UCSD-AML1 (cell line): ENCODE measurements at regions not wholly inside any gene's neighbourhood (a gene's known extent, or its start where the extent isn't known, plus 50 kb on each side); places are given as distances from the start of the nearest gene placed in this dataset.
"Not testable (repeated sequence)": the region's sequence is repeated elsewhere in the genome, so short reads cannot be mapped to it uniquely, and the experiment has no call there.

ENCODE experiments used
- DNase-seq: peaks from one replicate; lab custom pipeline; 2025; ENCODE audit not compliant: unreplicated experiment; lab: John Stamatoyannopoulos, UW

DNA sequence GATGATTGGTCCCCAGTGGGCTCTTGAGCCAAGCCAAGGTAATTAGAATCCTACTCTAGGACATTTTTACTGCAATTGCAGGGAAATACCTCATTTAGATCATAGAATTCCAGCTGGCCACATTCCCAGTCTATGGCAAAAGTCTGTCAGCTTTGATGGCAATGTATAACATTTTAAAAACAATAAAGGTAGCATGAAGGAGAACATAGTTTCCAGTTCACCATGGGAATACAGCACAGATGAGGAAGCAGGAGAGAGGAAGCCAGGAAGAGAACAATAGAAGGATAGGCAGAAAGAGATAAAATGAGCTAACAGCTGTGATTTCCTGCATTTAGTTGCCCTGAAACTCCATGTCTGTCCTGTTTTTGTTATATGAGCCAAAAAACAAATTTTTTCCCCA is 897.3 kb upstream of the DDX18 start:
- DNase-seq: no peak

DNA sequence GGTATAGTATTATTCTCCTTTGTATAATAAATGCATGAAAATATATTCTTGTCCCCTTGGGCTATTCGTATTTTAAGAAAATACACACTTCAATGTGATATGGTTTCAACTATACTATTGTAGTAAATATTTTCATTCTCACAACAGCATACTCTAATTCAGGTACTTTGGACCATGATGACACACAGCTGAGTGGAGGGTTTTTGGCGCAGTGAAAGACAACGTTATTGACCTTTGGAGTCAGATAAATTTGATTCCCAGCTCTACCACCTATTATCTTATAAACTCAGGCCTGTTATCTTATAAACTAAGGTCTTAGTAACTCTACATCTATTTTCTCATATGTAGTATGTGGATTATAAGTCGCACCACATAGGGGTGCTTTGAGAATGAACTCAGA is 895.9 kb upstream of the DDX18 start:
- DNase-seq: no peak

DNA sequence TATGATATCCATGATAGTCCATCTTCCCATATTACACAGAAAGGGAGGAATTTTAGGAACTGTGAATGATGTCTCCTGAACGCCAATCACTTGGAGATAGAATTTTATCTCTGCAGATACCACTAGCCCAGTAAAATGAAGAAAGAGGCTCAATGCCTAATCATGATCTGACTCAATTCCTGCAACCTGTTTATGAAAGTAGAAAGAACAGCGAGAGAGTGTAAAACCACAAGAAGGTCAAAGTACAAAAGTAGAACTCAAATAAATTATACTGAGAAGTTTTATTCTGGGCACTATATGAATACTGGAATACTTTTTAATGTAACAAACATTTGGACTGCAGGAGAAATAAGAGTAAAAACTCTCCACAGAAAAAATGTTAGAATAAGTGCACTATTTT is 892.1 kb upstream of the DDX18 start:
- no peak for DNase-seq

DNA sequence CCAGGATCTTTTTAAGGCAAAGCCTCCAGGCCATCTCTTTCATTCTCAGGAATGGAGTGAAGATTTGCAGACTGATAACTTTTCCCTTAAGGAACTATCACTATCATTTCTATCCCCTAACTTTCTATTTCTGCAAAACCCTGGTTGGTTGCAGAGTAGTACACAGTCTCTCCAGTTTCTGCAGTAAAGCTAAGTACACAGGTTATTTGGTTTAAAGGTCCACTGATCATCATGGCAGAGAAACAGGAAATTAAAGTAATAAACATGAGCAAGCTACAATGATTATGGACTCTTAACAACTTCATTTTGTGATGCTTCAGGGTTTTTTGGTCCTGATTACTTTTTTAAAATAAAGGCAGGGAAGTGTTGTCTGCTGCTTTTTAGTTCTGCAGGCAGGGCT is 890.0 kb upstream of the DDX18 start:
- no peak for DNase-seq

DNA sequence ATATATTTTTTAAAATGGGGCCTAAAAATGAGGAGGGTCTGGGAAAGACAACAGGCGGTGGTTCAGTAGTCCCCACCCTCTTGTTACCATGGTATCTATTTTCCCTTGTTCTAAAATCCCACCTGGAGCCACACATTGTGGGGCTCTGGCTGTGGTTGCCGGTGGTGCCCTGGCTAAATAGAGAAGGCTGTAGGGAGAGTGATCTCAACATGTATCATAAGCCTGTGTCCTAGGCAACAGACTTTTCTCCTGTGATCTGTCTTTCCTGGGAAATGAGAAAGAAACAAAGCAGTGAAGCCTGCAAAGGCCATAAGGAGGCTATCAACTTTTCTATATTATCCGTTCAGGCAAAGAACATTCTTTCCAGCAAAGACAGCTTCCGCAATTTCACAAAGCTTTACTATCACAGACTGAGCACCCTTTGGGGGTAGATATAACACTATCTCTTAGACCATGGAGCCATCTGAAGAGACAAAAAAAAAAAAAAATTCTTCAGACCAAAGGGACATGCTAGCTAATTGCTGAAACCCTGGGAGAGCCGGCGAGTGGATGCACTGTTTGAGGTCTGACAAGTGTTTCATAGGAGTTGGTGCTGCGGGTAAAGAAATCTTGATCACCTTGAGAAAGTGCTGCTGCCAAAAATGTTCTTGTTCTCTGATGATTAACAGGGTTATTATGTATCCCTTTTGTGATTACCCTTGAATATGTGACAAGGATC is 879.2 kb upstream of the DDX18 start:
- no peak for DNase-seq

DNA sequence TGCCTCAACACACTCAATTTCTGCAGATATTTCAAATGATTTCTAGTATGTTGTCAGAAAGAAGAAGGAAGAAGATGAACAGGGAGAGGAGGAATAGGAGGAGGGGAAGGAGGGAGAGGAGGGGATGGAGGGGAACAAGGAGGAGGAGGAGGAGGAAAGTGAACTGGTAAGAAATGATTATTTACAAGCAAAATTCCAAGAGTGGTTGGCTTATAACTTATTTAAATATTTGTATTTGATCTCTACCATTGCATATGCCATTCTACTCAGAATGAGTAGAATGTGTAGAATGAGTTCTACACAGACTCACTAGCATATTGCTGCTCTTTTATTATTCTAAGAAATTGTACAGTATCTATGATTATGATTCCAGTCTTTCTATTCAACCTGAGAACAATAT is 866.2 kb upstream of the DDX18 start:
- DNase-seq: no peak

DNA sequence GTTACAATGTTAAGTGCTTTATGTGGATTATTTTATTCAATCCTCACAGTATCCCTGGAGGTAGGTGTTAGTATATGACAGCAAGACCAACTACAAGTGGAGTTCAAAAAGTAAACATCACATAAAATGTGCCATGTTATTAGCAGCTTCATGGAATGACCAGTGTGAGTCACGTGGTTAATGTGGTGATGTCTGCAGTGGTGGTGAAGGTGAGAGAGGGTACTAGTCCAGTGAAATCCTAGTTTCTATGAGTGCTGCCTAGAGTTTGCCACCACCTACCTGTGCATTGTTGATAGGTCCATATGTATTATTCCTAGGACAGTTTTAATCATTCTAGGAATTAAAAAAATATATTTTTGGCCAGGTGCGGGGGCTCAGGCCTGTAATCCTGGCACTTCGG is 865.2 kb upstream of the DDX18 start:
- DNase-seq: no peak

DNA sequence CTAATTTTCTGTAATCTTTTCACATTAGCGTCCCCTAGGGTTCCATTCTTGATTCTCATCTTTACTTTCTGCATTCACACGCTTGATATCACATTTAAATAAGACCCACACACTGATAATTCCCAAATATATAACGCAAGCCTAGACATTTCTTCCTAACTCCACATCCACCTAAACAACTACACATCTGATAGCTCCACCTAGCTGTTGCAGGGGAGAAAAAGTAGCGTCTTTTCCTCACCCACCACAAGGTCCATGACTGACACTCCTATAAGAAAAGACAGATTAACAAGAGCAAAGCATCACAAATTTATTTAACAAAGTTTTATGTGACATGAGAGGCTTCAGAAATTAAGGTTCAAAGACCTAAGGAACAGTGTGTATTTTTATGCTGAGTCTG is 862.2 kb upstream of the DDX18 start:
- DNase-seq: no peak

DNA sequence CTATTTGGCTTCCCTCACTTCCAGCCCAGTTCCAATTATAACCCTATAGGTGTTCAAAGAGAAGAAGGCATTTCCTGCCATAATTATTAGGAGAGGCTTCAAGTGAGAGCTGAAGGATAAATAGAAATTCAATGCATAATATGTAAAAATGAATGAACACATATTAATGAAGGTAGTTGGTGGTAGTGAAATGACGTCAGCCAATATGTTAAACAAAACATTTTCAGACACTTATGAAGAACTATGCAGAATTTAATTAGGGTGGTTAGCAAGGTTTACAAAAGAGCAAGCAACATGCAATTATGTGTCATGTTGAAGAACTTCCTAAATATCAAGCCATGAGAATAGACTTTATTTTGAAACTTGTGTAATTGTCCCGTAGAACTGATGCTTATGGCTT is 858.8 kb upstream of the DDX18 start:
- DNase-seq: no peak

DNA sequence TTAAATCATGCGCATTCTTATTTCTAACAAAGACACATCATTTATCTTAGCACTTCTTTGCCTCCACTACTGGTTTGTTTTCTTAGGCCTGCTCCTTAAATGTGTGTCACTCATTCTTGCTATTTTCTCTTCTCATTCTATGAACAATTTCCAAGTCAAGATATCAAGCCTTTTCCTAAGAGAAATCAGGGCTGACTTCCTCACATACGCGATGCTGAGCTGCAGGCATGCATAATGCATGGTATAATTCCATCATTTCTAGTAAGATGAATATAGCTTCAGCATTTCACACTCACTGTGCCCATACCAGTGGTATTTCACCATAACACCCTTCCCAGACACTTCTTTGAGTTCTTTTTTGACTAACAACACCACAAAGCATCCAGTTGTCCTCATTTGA is 838.9 kb upstream of the DDX18 start:
- no peak for DNase-seq

DNA sequence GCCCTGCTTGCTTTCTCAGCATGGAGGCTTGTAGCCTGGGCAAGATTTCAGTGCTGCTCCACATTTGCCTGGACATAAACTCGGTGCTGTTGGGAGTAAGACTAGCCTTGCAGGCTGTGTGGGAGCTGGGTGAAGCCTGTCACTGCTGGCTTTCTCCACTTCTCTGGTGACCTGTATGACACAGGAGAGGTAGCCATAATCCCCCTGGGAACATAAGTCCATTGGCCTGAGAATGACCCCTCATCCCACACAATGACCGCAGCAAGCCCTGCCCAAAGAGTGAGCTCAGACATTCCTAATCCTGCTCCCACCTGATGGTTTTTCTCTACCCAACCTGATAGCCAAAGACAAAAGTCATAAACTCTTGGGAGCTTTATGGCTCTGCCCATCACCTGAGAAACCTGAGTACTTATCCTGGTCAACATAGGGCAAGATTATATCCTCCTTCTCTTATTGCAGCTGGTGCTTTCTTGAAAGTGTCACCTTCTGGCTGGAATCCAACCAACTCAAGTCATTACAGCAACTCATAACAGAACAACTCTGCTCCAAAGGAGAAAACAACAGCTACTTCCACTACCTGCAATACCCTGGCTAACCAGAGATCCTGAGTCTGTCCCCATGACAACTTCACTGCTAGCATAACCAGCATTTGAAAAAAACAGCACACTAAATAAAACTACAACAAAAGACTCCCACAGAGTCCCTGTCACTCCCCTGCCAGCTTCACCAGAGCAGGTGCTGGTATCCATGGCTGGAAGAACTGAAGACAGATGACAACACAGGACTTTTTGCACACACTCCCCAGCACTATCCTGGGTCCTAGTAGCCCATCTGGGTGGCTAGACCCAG is 834.4 kb upstream of the DDX18 start:
- no peak for DNase-seq

DNA sequence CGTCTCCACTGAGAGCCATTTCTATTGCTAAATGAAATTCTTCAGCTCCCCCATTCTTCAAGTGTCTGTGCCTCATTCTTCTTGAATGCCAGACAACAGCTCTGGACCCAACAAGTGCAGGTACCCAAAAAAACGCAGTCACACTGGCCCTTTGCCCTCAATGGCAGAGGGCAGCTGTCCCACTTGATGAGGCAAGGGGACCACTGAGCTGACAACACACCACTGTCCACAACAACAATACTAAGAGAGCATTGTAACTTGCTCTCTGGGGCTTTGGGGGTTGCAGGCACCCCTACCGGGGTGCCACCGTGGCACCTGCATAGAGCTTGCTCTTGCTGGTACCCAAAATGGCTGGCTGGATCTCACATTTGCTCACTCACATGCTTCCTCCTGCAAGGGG is 827.0 kb upstream of the DDX18 start:
- no peak for DNase-seq

DNA sequence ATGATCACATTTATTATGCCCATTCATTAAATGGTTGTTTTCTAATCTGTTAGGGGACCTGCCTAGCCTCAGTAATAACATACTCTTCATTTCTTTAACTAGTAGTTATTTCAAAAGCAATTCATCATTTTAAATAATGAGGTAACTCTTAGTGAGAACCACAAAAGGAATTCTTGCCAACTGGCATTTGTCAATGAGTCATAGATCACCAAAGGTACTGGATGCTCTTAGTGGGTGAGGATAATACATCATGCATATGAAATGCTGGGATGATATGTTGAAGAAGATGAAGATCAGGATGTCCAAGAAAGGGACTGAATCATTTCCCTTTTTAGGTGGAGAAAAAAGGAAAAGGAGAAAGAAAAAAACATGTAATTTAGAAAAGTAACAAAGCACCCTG is 826.2 kb upstream of the DDX18 start:
- no peak for DNase-seq

DNA sequence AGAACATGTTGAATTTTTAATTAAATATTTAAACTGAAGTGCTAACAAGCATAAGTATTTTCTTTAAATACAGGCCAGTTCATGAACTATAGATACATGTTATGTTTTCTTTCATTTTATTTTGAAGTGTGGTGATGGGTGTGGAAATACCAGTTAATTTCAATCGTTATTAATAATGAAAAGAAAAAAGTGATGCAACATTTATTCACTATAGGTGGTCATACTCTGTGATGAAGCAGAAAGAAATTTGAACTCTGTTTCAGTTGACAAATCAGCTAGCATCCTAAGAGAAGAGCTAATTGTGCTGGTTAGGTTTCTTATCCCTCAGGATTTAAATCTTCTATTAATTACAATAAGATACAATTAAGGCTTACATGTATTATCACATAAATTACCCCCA is 795.1 kb upstream of the DDX18 start:
- no peak for DNase-seq

DNA sequence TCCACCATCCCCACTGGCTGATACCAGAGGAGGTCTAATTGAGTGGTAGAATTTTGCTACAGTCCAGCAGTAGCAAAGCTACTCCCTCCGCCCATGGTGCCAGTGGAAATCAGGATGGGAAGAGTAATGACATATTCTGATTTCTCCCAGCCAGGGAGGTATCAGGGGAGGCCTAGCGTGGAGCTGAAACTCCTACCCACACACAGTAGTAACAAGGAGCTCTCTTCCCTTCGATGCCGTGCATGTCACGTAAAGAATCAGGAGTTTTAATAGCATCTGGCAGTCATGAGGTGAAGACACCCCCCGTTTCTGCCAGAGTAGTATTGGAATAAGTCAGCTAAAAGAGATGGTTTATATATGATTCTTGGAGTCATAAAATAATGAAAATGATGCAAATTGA is 786.8 kb upstream of the DDX18 start:
- DNase-seq: no peak

DNA sequence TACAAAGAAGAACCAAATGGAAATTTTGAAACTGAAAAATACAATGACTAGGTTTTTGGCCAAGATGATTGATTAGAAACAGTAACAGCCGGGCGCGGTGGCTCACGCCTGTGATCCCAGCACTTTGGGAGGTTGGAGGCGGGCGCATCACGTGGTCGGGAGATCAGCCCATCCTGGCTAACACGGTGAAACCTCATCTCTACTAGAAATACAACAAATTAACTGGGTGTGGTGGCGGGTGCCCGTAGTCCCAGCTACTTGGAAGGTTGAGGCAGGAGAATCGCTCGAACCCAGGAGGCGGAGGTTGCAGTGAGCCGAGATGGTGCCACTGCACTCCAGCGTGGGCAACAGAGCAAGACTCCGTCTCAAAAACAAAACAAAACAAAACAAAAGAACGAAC is 785.8 kb upstream of the DDX18 start:
- DNase-seq: not testable (repeated sequence)

DNA sequence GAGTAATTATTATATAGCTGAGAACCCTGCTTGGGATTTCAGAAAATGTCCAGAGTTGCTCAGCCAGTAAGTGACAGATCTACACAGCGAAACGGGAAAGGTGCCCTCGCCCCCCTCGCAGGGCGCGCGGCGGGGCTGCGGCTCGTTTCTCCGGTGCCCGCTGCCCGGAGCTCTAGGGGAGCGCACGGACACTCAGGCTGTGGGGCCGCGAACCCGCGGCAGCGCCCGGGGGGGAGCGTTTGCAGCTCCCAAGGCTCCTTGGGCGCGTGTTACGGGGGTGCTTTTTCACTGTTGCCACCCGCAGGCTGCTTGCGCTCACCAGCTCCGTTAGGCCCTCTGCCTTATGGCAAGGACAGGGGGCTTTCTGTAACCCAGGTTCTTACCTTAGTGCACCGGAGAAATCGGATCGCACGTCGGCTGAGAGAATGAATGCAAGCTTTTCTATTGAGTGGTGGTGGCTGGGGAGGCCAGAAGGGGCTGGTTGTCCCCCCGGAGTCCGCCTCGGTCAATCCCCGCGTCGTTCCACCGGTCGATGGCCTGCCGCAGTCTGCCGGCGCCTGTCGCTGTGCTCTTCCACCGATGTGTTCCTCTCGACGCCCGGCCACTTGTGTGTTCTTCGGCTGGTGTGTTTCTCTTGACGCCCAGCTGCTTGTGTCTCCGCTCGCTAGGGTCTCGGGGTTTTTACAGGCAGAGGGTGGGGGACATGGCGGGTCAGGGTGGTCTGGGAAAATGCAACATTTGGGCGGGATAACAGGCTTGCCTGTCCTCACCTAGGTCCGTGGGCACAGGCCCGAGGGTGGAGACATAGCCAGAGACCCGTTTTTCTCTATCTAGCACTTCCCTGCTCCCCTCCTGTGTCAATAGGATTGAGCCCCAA is 758.8 kb upstream of the DDX18 start:
- no peak for DNase-seq

DNA sequence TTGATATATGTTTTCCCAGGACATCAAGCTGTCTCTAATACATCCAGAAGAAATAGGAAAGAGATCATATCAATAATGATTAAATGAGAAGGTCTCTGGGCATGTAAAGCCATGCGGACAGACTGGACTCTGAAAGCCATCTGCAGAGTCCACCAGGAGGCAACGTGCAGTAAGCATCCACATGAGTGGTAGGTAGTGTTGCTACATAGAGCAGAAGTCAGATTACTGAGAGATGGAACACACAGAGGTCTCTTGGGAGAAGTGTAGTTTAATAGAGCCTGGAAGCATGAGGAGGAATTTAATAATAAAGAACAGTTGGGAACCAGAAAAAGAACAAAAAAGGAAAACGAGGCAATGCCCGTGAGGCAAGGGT is 758.1 kb upstream of the DDX18 start:
- DNase-seq: no peak

DNA sequence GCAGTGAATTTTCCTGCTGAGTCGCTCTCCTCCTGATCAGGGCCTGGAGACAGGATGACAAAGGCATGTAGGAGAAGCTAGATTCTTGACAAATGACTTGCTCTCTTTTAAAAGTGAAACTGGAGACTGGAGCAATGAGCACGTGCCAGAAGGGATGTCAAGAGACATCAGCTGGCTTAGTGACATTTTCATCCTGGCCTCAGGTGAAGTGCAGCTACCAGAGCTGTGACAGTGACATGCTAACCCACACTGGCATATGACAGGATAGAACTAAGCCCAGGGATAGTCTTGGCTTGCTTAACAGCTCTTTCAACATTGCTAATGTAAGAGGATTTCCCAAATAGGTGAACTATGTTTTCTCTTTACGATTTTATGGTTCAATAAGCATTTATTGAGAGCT is 757.5 kb upstream of the DDX18 start:
- no peak for DNase-seq

DNA sequence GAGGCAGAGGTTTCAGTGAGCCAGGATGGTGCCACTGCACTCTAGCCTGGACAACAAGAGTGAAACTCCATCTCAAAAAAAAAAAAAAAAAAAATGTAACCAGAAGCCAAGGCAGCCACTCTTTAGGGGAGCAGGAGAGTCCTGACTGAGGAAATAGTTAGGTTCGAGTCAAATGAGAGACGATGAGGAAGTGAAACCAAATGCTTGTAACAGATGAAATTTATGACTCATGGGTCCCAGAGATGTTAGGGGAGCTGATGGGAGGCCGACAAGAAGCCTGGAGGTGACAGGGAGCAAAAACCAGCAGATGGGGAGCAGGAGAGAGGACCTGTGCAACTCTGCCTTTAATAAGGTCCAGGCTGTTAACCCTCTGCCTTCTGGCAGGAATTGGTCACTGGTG is 756.1 kb upstream of the DDX18 start:
- DNase-seq: no peak

DNA sequence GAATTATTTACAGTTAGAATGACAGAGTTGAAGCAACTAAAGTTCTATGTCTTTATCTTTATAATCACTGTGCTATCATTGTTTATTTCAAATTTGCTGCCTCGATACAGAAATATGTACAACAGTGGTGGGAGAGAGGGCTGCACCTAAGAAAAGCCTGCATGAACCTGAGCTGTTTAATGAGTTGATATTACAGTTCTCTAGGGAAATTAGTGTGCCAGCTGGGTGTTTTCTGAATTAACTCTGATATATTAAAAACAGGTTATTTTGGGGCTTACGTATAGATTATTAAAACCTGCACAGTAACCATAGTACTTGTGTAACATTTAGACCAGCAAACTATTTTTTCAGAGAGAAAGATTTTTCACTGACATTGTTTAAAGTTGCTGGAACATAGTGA is 750.5 kb upstream of the DDX18 start:
- no peak for DNase-seq

DNA sequence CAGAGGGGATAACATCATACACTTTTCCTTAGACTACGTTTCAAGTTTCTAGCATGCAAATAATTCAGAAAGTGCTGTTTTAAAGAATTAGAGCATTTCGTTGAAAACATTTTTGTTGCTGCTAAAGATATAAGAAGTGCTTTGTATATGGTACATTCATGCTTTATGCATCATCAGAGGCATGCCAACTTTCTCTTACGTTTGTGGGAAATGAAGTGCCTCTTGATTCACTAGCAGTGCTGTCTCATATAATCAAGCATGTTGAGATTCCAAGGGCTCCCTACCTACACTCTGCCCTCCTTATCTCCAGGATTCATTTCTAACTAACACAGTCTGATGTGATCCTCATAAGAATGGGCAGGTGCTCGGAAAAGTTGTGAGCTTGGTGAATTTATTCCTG is 748.6 kb upstream of the DDX18 start:
- no peak for DNase-seq
